ENCODE measurements at regions not wholly inside any gene's neighbourhood (a gene's known extent, or its start where the extent isn't known, plus 50 kb on each side); places are given as distances from the start of the nearest gene placed in this dataset.

DNA sequence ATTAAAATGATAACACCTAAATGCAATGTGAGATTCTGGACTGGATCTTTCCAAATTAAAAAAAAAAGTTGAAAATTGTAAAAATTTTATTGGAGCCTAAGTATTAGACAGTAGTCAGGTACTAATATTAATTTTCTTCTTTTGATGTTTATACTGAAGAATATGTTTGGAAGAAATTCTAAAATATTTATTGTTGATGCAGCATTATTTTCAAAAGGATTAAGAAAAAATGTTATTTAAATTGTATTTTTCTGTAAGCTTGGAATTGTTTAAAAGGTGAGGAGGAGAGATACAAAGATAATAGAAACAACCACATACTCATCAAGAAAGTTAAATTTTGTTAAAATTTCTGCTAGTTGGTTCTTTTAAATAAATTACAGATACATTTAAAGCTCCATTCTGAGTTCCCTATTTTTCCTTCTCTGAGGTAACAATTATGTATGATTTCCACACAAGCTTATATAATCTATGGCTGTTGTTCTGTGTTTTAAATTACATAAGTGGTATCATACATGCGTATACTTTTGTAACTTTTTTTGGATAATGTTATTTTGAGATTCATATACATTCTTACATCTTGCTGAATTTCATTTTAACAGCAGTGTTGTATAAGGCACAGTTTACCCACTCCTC is 180.3 kb upstream of the RGS18 start:
- no peak for TF ChIP-seq CTCF (IDR thresholded peaks at IDR 0.05)
- H3K4me1 Mint-ChIP-seq (ENCODE audit: low read depth): no peaks in the 10 kb centered on the region
- no peak overlapping the region for H3K27ac Mint-ChIP-seq
- H3K27me3 Mint-ChIP-seq (ENCODE audit: insufficient read depth): no peaks in the 10 kb centered on the region
- H3K4me3 Mint-ChIP-seq: no peak overlapping the region
- no peak for DNase-seq
- no peaks in the 10 kb centered on the region for H3K36me3 Mint-ChIP-seq (ENCODE audit: low read depth)
- peaks cover 33% of the 10 kb centered on the region for H3K9me3 Mint-ChIP-seq

DNA sequence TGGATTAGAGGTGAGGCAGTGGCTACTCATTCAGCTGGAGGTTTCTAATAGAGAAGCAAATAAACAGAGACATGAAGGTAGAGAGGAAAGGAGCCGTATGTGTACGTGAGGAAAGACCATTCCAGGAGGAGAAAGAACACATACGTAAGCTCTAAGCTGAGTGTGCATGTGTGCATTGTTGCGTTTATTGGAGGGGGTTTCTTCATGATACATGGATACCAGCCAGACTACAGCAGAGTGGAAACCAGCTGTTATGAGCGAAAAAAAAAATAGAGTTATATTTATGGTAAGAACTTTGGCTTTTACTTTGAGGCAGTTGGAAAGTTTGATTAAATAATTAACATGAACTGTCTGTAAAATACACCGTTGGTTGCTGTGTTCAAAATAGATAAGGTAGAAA is 173.4 kb upstream of the RGS18 start:
- peaks cover 41% of the 10 kb centered on the region for H3K9me3 Mint-ChIP-seq
- no peak for TF ChIP-seq CTCF (IDR thresholded peaks at IDR 0.05)
- no peak for DNase-seq
- no peaks in the 10 kb centered on the region for H3K4me1 Mint-ChIP-seq (ENCODE audit: low read depth)
- H3K27me3 Mint-ChIP-seq (ENCODE audit: insufficient read depth): no peaks in the 10 kb centered on the region; the same call in 1 of the 2 replicates
- H3K27ac Mint-ChIP-seq: no peak overlapping the region
- H3K36me3 Mint-ChIP-seq (ENCODE audit: low read depth): no peaks in the 10 kb centered on the region; the same call in 1 of the 2 replicates
- no peak overlapping the region for H3K4me3 Mint-ChIP-seq

DNA sequence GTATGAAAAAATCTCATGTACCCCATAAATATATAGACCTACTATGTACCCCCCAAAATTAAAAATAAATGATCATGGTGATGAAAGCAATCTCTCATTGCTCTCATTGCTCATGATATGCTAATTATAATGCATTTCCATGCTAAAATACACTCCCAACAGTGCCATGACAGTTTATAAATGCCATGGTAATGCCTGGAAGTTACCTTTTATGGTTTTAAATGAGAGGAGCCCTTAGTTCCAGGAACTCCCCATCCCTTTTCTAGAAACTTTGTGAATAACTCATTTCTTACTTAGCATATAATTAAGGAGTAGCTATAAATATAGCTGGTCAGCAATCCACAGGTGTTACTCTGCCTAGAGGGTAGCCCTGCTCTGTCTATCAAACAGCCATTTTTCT is 166.1 kb upstream of the RGS18 start:
- H3K4me1 Mint-ChIP-seq (ENCODE audit: low read depth): no peaks in the 10 kb centered on the region
- H3K27me3 Mint-ChIP-seq (ENCODE audit: insufficient read depth): no peaks in the 10 kb centered on the region; the same call in 1 of the 2 replicates

GRCh38 chr1:191993549-191993948 is 164.7 kb upstream of the RGS18 start:
- Mint-ChIP-seq H3K4me3 (no peak overlapping the region), H3K36me3 (ENCODE audit: low read depth) (no peaks in the 10 kb centered on the region), H3K27me3 (ENCODE audit: insufficient read depth) (no peaks in the 10 kb centered on the region; the same call in 1 of the 2 replicates), H3K9me3 (no peaks in the 10 kb centered on the region; the same call in 1 of the 2 replicates), H3K4me1 (ENCODE audit: low read depth) (no peaks in the 10 kb centered on the region), H3K27ac (no peak overlapping the region)
- TF ChIP-seq CTCF (IDR thresholded peaks at IDR 0.05): peak; percentile 25; the same call in 1 of the 2 replicates
- DNase-seq: peak; percentile 33

More for the DNA sequence above, 166.1 kb upstream of the RGS18 start:
- Mint-ChIP-seq H3K36me3 (ENCODE audit: low read depth) (no peaks in the 10 kb centered on the region), H3K9me3 (peaks cover 4% of the 10 kb centered on the region; the same call in 1 of the 2 replicates), H3K27ac (no peak overlapping the region), H3K4me3 (no peak overlapping the region)
- TF ChIP-seq CTCF (IDR thresholded peaks at IDR 0.05): no peak
- no peak for DNase-seq

- Mint-ChIP-seq H3K27me3 (ENCODE audit: insufficient read depth) (peaks cover 2% of the 10 kb centered on the region; the same call in 1 of the 2 replicates), H3K4me3 (no peak overlapping the region), H3K4me1 (ENCODE audit: low read depth) (no peaks in the 10 kb centered on the region), H3K9me3 (no peaks in the 10 kb centered on the region), H3K27ac (no peak overlapping the region), H3K36me3 (ENCODE audit: low read depth) (no peaks in the 10 kb centered on the region)
- DNase-seq: no peak
- no peak for TF ChIP-seq CTCF (IDR thresholded peaks at IDR 0.05)
Measured at GRCh38 chr1:192002063-192002462, 156.2 kb upstream of the RGS18 start.
